MCF 10A (cell line): ENCODE measurements at regions not wholly inside any gene's neighbourhood (a gene's known extent, or its start where the extent isn't known, plus 50 kb on each side); places are given as distances from the start of the nearest gene placed in this dataset.

Experiments used
- BruUV-seq: library from RNA; stranded (reverse); fragments of 400-500 nt; replicated peaks from 2 replicates; lab custom pipeline; 2021; lab: Mats Ljungman, UMichigan
- CTCF ChIA-PET: fragments of 300-600 bp; sonication (Branson Sonifier 250); formaldehyde crosslinking; extraction: SDS; loops from one replicate; lab custom pipeline; 2021; ENCODE audit warnings: antibody characterized with exemption, inconsistent platforms; lab: Yijun Ruan, JAX
- POLR2A ChIA-PET: fragments of 300-600, 350-650 bp; sonication (Branson Sonifier 250); formaldehyde crosslinking; extraction: SDS; loops from one replicate; lab custom pipeline; 2020; ENCODE audit warnings: antibody characterized with exemption, inconsistent platforms; lab: Yijun Ruan, JAX
- DNase-seq: peaks from one replicate; pipeline ENCODE4 v3.0.0-alpha.2; 2018; ENCODE audit not compliant: unreplicated experiment
- H3K27ac Mint-ChIP-seq: one replicate; pipeline ENCODE4 v1.8.0; 2022; ENCODE audit warnings: mild to moderate bottlenecking, low read depth, mixed read lengths; ENCODE audit not compliant: unreplicated experiment
- H3K27me3 Mint-ChIP-seq: one replicate; pipeline ENCODE4 v1.8.0; 2022; ENCODE audit warnings: mixed read lengths; ENCODE audit not compliant: insufficient read depth, unreplicated experiment
- H3K36me3 Mint-ChIP-seq: one replicate; pipeline ENCODE4 v1.8.0; 2022; ENCODE audit warnings: mild to moderate bottlenecking, moderate library complexity, mixed read lengths; ENCODE audit not compliant: insufficient read depth, unreplicated experiment
- H3K4me1 Mint-ChIP-seq: one replicate; pipeline ENCODE4 v1.8.0; 2022; ENCODE audit warnings: mixed read lengths; ENCODE audit not compliant: insufficient read depth, unreplicated experiment
- H3K4me3 Mint-ChIP-seq: one replicate; pipeline ENCODE4 v1.8.0; 2022; ENCODE audit warnings: mild to moderate bottlenecking, moderate library complexity, mixed read lengths; ENCODE audit not compliant: unreplicated experiment
- H3K9me3 Mint-ChIP-seq: one replicate; pipeline ENCODE4 v1.8.0; 2022; ENCODE audit warnings: mixed read lengths; ENCODE audit not compliant: unreplicated experiment
- CTCF ChIP-seq: fragments of 200-600 bp; IDR thresholded peaks from one replicate; pipeline ENCODE4 v1.8.0; 2022; ENCODE audit warnings: antibody characterized with exemption, mild to moderate bottlenecking; ENCODE audit not compliant: unreplicated experiment
- intact Hi-C: fragments of 100-400 bp; cut with micrococcal nuclease; formaldehyde crosslinking; loops from 2 replicates; pipeline ENCODE4 v1.14.1; 2022

- H3K9me3 Mint-ChIP-seq, result no peaks in the 10 kb centered on the region
- TF ChIP-seq CTCF, result no peak
- no peak overlapping the region for H3K27ac Mint-ChIP-seq
- no TSS peak for BruUV-seq
- no peaks in the 10 kb centered on the region for H3K4me1 Mint-ChIP-seq
- H3K36me3 Mint-ChIP-seq, result peaks cover 6% of the 10 kb centered on the region
- no peak overlapping the region for H3K4me3 Mint-ChIP-seq
- intact Hi-C loops, result no loop called here
- no peak for DNase-seq
- ChIA-PET POLR2A (interaction anchor here (0.8 kb wide), 1 partner anchor 14 kb away, joined by 3 read pairs; no protein-coding TSS in a partner anchor), CTCF (no interaction called here)
- H3K27me3 Mint-ChIP-seq, result peaks cover 64% of the 10 kb centered on the region
These were observed 68.0 kb upstream of the IQSEC1 start for GRCh38 chr3:13141183-13141582.

GRCh38 chr3:13140596-13140995 is 67.4 kb upstream of the IQSEC1 start:
- peaks cover 6% of the 10 kb centered on the region for H3K36me3 Mint-ChIP-seq
- H3K27me3 Mint-ChIP-seq, result peaks cover 68% of the 10 kb centered on the region
- CTCF ChIA-PET, result interaction anchor here (0.6 to 0.7 kb wide), 2 partner anchors 79 to 315 kb away, joined by 3 read pairs; no protein-coding TSS in a partner anchor
- DNase-seq, result no peak
- POLR2A ChIA-PET, result no interaction called here
- H3K4me1 Mint-ChIP-seq, result no peaks in the 10 kb centered on the region
- intact Hi-C loops, result no loop called here
- H3K9me3 Mint-ChIP-seq, result no peaks in the 10 kb centered on the region
- H3K4me3 Mint-ChIP-seq, result no peak overlapping the region
- BruUV-seq, result no TSS peak
- no peak overlapping the region for H3K27ac Mint-ChIP-seq
- no peak for TF ChIP-seq CTCF

GRCh38 chr3:13139471-13140065 is 66.3 kb upstream of the IQSEC1 start:
- no peaks in the 10 kb centered on the region for H3K4me1 Mint-ChIP-seq
- peaks cover 68% of the 10 kb centered on the region for H3K27me3 Mint-ChIP-seq
- CTCF ChIA-PET, result no interaction called here
- H3K9me3 Mint-ChIP-seq, result no peaks in the 10 kb centered on the region
- no TSS peak for BruUV-seq
- DNase-seq, result no peak
- peaks cover 6% of the 10 kb centered on the region for H3K36me3 Mint-ChIP-seq
- POLR2A ChIA-PET, result no interaction called here
- intact Hi-C loops, result no loop called here
- H3K27ac Mint-ChIP-seq, result no peak overlapping the region
- no peak for TF ChIP-seq CTCF
- no peak overlapping the region for H3K4me3 Mint-ChIP-seq

GRCh38 chr3:13138833-13139145 is 65.6 kb upstream of the IQSEC1 start:
- Mint-ChIP-seq H3K9me3 (no peaks in the 10 kb centered on the region), H3K27me3 (peaks cover 74% of the 10 kb centered on the region), H3K36me3 (peaks cover 6% of the 10 kb centered on the region), H3K4me3 (no peak overlapping the region), H3K27ac (no peak overlapping the region), H3K4me1 (no peaks in the 10 kb centered on the region)
- DNase-seq, result no peak
- no peak for TF ChIP-seq CTCF
- POLR2A ChIA-PET, result no interaction called here
- intact Hi-C loops, result no loop called here
- CTCF ChIA-PET, result interaction anchor here (0.6 kb wide), 1 partner anchor 35 kb away, joined by 3 read pairs; no protein-coding TSS in a partner anchor
- BruUV-seq, result no TSS peak
